Bone marrow (tissue), 2 donors: ENCODE measurements at regions not wholly inside any gene's neighbourhood (a gene's known extent, or its start where the extent isn't known, plus 50 kb on each side); places are given as distances from the start of the nearest gene placed in this dataset.

ENCODE experiments used
- DNase-seq, 2 donors: peaks; one replicate each; lab custom pipeline; 2025; lab: John Stamatoyannopoulos, UW

DNA sequence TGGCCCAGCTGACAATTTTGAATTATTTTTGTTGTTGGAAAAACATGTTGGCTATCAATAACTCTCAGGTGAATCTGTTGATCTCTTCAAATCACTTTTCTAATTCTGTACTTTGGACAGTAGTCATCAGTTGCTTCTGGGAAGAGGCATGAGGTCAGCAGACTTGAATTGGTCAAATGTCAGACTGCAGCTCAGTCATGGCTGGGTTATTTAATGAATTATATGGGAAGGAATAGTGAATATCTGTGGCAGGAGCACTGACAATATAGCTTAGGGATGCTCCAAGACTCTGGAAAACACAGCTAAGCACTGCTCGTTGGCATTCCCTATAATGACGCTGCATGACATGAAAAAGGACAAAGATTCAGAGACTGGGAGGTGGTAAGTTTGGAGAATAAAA lies 98.8 kb upstream of the GAP43 start:
- no peak for DNase-seq

DNA sequence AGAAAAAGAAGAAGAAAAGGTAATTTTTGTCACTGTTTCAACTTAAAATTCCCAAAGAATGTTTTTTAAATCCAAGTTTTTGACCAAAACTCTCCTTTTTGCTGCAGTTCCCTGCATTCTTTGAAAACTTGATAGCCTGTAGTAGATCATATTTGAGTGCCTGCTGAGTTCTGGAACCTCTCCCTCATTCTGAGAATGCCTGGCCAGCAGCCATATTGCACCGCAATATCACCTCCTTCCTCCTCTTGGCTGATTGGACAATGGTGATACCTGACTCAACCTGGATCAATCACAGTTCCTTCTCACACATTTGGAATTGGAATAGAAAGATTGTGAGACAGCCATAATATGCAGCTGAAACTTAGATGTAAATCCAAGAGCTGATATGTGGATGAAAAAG lies 97.6 kb upstream of the GAP43 start:
- DNase-seq, result no peak

DNA sequence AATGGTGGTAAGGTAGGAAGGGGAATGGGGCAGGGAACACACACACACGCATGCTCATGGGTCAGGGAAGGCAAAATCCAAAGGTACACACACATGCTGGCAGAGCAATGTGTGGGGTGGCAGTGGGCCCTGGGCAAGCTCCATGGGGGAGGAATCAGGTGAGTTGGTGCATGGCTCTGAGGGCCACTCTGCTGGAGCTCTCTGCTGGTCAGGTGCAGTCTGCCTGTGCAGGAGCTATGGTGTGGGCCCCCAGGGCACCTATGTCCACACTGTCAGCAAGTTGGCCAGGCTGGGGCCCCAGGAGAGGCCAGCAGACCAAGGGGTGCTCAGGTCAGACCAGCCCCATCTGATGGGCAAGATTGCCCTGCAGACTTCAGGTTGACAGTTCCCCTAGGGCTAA lies 90.1 kb upstream of the GAP43 start:
- DNase-seq, result no peak

DNA sequence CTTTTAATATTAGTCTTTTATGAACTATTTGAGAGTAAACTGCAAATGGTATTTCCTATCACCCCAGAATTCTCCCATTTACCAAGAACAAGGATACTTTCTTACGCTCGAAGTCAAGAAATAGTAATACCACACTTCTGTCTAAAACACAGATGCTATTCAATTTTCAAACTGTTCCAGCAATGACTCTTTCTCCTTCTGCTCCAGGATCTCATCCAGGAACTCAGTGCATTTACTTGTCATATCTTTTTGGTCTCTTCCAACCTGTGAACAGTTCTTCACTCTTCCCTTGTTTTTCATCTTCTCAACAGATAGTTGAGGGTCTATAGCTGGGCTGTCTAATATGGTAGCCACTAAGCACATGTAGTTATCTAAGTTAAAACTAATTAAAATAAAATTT lies 87.1 kb upstream of the GAP43 start:
- no peak for DNase-seq

DNA sequence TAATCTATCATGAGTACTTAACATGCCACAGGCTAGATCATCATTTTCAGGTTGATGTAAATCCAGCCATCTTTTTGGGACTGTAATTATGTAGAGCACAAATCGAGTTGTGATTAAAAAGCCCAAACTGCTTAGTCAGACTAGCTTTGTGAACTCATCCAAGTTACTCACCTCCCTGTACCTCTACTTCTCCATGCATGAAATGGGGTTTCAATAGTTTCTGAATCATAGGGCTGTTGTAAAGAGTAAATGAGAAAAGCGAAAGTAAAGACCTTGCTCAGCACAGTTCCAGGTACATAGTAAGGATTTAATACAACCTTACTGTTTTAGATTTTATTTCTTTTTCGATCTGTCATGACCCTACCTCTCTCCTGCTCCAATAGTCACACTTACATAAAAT lies 85.6 kb upstream of the GAP43 start:
- no peak for DNase-seq

DNA sequence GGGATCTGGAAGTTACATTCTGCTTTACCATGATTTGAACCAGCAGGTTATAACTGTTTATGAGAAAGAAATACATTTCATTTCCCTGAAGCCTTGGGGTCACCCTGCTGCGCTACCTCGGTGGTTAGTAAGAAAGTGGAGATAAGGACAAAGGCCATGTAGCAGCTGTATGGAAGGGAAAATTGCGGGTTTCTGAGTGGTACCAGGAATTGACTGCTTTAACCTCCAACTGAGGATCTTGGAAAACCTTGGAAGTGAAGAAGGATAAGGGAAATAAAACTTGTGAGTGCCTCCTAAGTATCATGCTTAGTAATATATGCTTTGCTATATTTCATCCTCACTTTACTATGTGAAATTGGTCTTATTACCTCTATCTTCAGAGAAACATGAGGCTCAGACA lies 76.1 kb upstream of the GAP43 start:
- no peak for DNase-seq

DNA sequence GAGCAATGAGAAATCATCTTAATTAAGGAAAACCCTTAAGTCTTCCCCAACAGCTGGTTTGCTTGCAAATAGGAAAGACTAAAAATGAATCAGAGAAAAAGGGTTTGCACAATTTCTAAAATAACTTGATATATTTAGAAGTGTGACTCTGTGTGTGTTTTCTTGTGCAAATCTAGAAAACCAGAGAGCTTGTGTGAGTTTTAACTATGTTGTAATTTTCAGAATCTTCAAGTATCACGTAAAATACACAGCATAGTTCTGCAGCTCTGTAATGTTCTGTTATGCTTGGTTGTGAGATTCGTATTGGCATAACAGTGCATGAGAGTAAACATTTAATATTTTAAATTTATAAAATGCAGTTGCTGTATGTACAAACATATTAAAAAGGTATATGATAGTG lies 74.7 kb upstream of the GAP43 start:
- DNase-seq, result no peak

DNA sequence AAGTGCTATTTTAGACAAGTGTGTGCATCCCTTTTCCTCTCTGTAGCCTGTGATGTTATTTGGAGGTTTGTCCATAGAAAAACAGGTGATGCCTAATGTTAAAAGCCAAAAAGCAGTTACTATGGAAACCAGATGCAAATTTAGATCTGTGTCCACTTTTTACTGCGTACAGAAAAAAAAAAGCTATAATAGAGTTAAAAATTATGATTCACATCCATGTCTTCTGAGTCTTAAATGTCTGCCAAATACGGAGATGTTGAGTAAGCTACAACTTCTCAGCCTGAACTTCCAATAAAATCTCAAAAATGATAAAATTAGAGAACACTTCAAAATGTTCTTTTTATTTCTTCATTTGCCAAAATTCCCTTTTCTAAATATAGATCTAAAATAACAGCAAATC lies 74.2 kb upstream of the GAP43 start:
- no peak for DNase-seq

DNA sequence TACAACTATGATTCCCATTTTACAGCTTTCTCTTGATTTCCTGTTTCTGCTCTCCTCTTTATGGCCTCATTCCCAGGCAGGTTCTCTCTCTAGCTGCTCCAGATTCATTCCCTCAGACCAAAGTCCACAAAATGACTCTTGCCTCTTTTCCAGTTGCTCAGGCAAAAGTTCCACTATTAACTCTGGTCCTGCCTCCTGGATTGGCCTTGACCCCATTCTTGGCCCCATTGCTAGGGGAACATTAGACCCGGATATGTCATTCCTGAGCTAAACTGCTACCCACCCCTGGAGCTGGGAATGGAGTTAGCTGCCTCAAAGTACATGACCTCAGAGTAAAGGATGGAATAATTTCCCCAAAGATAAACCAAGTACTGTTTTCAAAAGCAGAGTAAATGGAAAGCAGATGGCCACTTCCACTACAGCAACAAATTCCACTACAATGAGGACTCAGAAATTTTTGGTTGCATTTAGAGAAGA lies 73.0 kb upstream of the GAP43 start:
- DNase-seq, result no peak

DNA sequence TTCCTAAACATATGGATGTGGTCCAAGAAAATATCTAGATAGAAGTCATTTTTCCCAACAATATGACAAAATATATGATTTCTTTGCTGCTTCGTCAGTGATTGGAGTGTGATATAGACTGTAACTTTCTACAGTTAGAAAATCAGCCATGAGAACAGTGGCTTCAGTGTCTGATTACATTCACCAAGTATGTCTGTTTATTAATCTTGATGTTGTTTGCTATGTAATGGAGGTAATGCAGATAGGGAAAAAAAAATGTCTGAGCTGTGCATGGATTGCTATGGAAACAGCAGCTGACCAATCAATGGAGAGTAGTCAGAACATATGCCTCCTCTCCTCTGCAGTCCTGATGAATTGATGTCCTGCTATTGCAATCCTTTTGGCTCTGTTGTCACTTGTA lies 72.3 kb upstream of the GAP43 start:
- DNase-seq, result no peak

DNA sequence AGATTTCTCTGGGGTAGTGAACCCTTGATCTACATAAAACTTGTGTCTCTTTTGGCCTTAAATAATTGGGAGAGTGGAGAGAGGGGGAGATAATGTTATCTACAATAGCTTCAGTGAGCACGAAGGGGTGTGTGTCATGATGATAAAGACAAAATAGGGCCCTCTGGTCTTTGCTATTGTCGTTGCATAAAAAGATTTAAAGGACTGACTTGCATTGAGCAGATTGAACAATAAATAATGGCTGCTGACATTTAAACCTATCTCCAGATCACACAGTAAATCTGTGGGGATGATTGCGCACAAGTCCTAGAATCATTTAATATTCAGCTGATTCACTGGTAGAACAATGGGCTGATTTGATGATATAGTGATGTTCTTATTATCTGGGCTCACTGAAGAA lies 71.3 kb upstream of the GAP43 start:
- no peak for DNase-seq

DNA sequence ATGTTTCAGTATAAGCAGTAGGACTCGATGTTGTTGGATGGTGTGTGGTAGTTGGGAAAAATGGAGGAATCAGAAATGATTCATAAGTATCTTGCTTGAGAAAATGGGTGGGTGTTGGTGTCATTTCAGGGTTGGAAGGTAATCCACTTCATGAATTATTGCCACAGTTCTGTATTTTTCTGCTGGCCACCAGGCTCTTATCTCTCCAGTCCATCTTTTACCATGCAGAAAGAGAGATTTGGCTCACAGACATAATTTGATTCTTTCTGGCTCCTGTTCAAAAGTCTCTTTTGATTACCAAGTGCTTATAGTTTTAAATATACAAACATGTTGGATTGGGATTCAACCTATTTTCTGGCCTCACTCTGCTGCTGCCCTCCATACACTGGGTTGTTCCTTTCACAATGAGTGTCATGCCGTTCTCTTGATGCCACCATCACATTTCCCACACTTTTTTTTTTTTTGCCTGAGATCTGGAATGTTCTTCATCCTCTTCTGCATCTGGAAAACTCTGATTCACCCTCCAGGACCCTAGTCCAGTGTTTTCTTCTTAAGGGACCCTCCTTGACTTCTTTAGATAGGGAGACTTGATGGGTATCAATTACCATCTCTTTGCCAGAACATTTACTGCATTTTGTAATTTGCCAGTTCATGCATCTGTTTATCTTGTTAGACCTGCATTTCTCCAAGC lies 69.4 kb upstream of the GAP43 start:
- no peak for DNase-seq

DNA sequence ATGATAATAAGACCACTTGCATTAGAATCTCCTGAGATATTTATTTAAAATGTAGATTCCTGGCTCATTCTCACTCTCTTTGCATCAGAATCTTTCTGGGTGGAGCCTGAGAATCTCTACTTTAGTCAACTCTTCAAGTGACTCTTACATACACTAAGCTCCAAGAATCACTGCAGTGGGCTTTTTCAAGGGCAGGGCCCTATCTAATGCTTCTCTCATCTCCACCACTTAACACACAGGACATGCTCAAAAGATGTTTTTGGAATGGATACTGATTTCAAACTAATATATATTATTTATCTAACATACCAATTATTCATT lies 68.9 kb upstream of the GAP43 start:
- DNase-seq, result no peak

DNA sequence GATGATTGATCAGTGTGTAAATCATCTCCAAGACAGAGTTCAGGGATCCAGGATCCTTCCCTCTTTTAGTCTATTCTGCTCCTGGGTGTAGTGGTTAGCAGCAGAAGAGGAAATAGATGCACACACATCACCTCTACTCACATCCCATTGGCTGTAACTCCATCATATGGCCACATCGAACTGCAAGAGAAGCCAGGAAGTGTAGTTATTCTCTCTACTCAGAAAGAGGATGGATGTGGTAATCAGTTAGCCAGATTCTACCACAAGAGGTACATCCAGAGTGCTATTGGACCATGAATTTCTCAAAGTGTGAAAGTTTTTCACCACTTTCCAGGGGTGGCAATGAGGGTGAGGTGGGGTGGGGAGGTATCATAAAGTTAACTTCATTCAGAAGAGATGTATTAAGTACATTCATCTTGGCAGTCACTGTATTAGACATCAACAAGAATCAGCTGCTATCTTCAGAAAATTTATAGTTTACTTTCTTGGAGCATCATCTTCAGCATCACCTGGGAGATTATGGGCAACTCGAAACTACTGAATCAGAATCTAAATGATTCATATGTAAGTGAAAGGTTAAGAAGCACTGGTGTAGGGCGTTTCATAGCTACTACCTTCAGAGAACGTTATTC lies 60.6 kb upstream of the GAP43 start:
- no peak for DNase-seq

DNA sequence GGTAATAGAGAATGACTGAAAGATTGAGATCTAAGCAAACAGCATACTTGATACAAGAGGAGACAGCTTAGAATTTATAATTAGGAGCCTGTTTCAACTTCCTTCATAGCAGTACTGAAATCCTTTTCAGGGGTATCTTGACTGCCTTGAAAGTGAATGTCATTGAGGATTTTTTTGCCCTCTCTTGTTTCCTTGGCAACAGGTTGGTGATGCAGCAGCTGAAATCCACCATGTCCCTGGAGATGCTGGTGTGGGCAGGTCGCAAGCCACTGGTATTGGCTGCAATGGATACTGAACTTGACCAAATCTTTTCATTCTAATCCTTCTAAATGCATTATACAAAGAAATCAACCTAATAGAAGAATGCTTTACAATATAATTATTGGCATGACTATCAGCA lies 59.3 kb upstream of the GAP43 start:
- DNase-seq, result no peak

DNA sequence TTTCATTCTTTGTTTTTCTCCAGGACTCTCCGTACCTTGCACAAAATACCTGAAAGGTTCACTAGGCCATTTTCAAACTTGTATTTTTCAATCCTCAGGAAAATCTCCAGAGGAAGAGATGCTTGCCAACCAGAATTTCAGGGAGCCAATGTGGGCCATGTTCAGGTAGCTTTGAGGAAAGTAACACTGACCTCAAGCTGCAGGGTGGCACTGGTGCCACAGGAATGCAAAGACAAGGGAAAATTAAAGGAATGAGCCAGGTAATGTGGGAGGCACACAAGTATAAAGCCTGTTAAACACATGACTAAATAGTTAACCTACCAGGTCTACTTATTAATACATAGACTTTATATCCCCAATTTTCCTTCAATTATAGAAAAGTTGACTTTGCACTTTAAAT lies 51.9 kb upstream of the GAP43 start:
- no peak for DNase-seq
